ENCODE measurements at regions not wholly inside any gene's neighbourhood (a gene's known extent, or its start where the extent isn't known, plus 50 kb on each side); places are given as distances from the start of the nearest gene placed in this dataset.

- peak overlapping the region; percentile 63; the same call in 1 of the 2 replicates for H3K27ac Mint-ChIP-seq
- no peaks in the 10 kb centered on the region for H3K9me3 Mint-ChIP-seq
- H3K4me1 ChIP-seq (ENCODE audit: insufficient read depth), result peaks cover 14% of the 10 kb centered on the region
- no peak overlapping the region for H3K4me3 Mint-ChIP-seq
- no peaks in the 10 kb centered on the region for H3K27me3 ChIP-seq (ENCODE audit: insufficient read depth)
- peak overlapping the region; percentile 9; the same call in 1 of the 2 replicates for H3K4me2 ChIP-seq
- H4K20me1 ChIP-seq (replicated peaks; ENCODE audit: insufficient read depth), result no peaks in the 10 kb centered on the region
- TF ChIP-seq CREB1 (CRISPR knock-in tag; IDR thresholded peaks at IDR 0.05; ENCODE audit: low read depth) (no peak), STAT1 (IDR thresholded peaks at IDR 0.05; ENCODE audit: unreplicated experiment) (no peak), ZNF331 (CRISPR knock-in tag; IDR thresholded peaks at IDR 0.05; ENCODE audit: low read depth) (no peak), CTCF (conservative IDR thresholded peaks at IDR 0.05; ENCODE audit: low read depth in 2 of 2) (no peak), REST (IDR thresholded peaks at IDR 0.05; ENCODE audit: unreplicated experiment) (no peak), ETS1 (IDR thresholded peaks at IDR 0.05) (no peak), ZNF114 (CRISPR knock-in tag; IDR thresholded peaks at IDR 0.05) (no peak), EZH2 (IDR thresholded peaks at IDR 0.05; ENCODE audit: low read depth, unreplicated experiment) (no peak), EZH2phosphoT487 (IDR thresholded peaks at IDR 0.05; ENCODE audit: unreplicated experiment) (no peak), JUNB (IDR thresholded peaks at IDR 0.05; ENCODE audit: unreplicated experiment) (no peak), POLR2AphosphoS5 (IDR thresholded peaks at IDR 0.05; ENCODE audit: low read depth) (no peak), NANOG (IDR thresholded peaks at IDR 0.05; ENCODE audit: borderline replicate concordance) (no peak)
- ATAC-seq (peak; percentile 91), DNase-seq (ENCODE audit: low spot score) (peak; percentile 44)
- no peaks in the 10 kb centered on the region for H3K79me2 ChIP-seq (replicated peaks; ENCODE audit: insufficient read depth)
- H3K9me2 ChIP-seq (ENCODE audit: insufficient read depth), result no peaks in the 10 kb centered on the region
- peaks cover 25% of the 10 kb centered on the region for H3K4me1 Mint-ChIP-seq
- no peaks in the 10 kb centered on the region for H3K36me3 ChIP-seq (ENCODE audit: insufficient read depth)
- H3F3A ChIP-seq (replicated peaks; ENCODE audit: low read depth), result no peaks in the 10 kb centered on the region
- no peaks in the 10 kb centered on the region for H3K36me3 Mint-ChIP-seq (ENCODE audit: low read depth)
- no peak overlapping the region for H2AFZ ChIP-seq
- peaks cover 6% of the 10 kb centered on the region for H3K27me3 Mint-ChIP-seq (ENCODE audit: insufficient read depth, low read depth, poor library complexity)
- no peak overlapping the region for H3K4me3 ChIP-seq
- no peak overlapping the region for H3K27ac ChIP-seq (ENCODE audit: low read depth)
Measured at GRCh38 chr2:17311106-17311619, 207.1 kb downstream of the RAD51AP2 start.

Measured in GM23338 (cell line).